GM12865 (cell line): ENCODE measurements at regions not wholly inside any gene's neighbourhood (a gene's known extent, or its start where the extent isn't known, plus 50 kb on each side); places are given as distances from the start of the nearest gene placed in this dataset.

Source experiments
- DNase-seq: peaks from one replicate; pipeline ENCODE4 v3.0.0; 2010; ENCODE audit warnings: low read depth
- H3K4me3 ChIP-seq: 2 replicates; pipeline ENCODE4 v1.5.1; 2011; ENCODE audit warnings: mild to moderate bottlenecking, low read depth, low read length, control low read depth
- CTCF ChIP-seq: IDR thresholded peaks from 2 replicates; pipeline ENCODE4 v1.5.1; 2011; ENCODE audit warnings: low read length, control low read depth, low read depth, inconsistent platforms; ENCODE audit not compliant: insufficient read depth; ENCODE audit errors: missing control alignments

DNA sequence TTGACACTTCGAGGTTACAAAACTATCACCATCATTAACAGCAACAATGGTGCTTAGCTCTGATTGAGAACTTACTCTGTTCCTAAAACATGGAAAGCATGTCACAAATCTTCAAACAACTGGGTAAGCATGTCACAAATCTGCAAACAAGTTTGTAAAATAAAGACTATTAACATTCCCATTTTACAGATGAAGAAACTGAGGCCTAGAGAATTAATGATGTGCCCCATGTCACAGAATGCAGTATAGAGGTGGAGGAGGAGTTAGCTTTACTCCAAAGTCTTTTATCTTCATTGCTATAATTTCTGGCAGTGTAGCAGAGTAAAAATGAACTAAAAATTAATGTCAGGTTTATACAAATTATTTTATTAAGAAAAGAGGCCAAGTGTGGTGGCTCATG lies 73.4 kb downstream of the NR2F2 start:
- no peak for TF ChIP-seq CTCF
- no peak overlapping the region for H3K4me3 ChIP-seq
- DNase-seq: no peak

GRCh38 chr15:96404560-96404959 lies 74.1 kb downstream of the NR2F2 start:
- no peak for DNase-seq
- no peak overlapping the region for H3K4me3 ChIP-seq
- TF ChIP-seq CTCF: no peak

GRCh38 chr15:96406291-96406690 lies 75.8 kb downstream of the NR2F2 start:
- no peak overlapping the region for H3K4me3 ChIP-seq
- DNase-seq: no peak
- no peak for TF ChIP-seq CTCF

DNA sequence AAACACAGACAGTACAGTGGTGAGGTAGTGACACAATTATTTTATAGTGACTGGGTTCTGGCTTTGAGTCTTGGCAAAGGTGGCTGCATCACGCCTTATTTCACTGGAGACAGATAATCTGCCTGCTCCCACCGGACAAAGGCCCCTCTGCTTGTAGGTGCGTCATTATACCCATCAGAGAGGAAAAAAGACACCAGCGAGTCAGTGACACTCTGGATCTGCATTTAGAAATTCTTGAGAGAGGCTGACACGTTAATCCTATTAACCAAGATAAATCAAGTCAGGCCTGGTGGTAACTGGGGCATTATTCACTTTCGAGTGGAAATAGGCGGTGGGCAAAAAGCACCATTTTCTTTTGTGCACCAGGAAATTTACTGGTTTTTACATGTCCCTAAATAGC lies 76.2 kb downstream of the NR2F2 start:
- TF ChIP-seq CTCF: no peak
- H3K4me3 ChIP-seq: no peak overlapping the region
- DNase-seq: no peak

- no peak for DNase-seq
- H3K4me3 ChIP-seq: no peak overlapping the region
- TF ChIP-seq CTCF: no peak
These were observed 77.0 kb downstream of the NR2F2 start for GRCh38 chr15:96407482-96407881.

GRCh38 chr15:96408591-96409183 lies 78.2 kb downstream of the NR2F2 start:
- no peak overlapping the region for H3K4me3 ChIP-seq
- TF ChIP-seq CTCF: no peak
- no peak for DNase-seq
